Mucosa of gallbladder (tissue), 1 donor: ENCODE measurements at regions not wholly inside any gene's neighbourhood (a gene's known extent, or its start where the extent isn't known, plus 50 kb on each side); places are given as distances from the start of the nearest gene placed in this dataset.
A peak's percentile ranks its signal among the peaks of the same experiment; 100 is the strongest.
"Not testable (repeated sequence)": the region's sequence is repeated elsewhere in the genome, so short reads cannot be mapped to it uniquely, and the experiment has no call there.

ENCODE experiments used
- DNase-seq: peaks from one replicate; pipeline ENCODE4 v3.0.0-alpha.2; 2020; ENCODE audit warnings: low spot score
- donor health status: DM: no; HTN: no; CAD: no.

GRCh38 chr1:143778178-143778577 is 193.6 kb downstream of the FAM72C start:
- not testable (repeated sequence) for DNase-seq

- DNase-seq, result not testable (repeated sequence)
Measured at GRCh38 chr1:143764831-143765230, 207.0 kb downstream of the FAM72C start.

- not testable (repeated sequence) for DNase-seq
Measured at GRCh38 chr1:143760366-143760765, 211.4 kb downstream of the FAM72C start.

- DNase-seq, result peak; percentile 82
Measured at GRCh38 chr1:143755961-143756360, 215.8 kb downstream of the FAM72C start.

GRCh38 chr1:143748906-143749305 is 222.9 kb downstream of the FAM72C start:
- no peak for DNase-seq

- no peak for DNase-seq
Measured at GRCh38 chr1:143736562-143736961, 235.2 kb downstream of the FAM72C start.

- DNase-seq, result no peak
Measured at GRCh38 chr1:143735764-143736461, 235.9 kb downstream of the FAM72C start.

GRCh38 chr1:143734261-143734660 is 237.5 kb downstream of the FAM72C start:
- DNase-seq, result not testable (repeated sequence)

GRCh38 chr1:143730890-143731289 is 240.9 kb downstream of the FAM72C start:
- not testable (repeated sequence) for DNase-seq

- peak; percentile 17 for DNase-seq
Measured at GRCh38 chr1:143729449-143730111, 242.2 kb downstream of the FAM72C start.

GRCh38 chr1:143728802-143729448 is 242.9 kb downstream of the FAM72C start:
- DNase-seq, result not testable (repeated sequence)

- no peak for DNase-seq
Measured at GRCh38 chr1:143727263-143727662, 244.5 kb downstream of the FAM72C start.

- DNase-seq, result no peak
Measured at GRCh38 chr1:143721024-143721373, 250.8 kb downstream of the FAM72C start.

- peak; percentile 38 for DNase-seq
Measured at GRCh38 chr1:143720087-143721023, 251.4 kb downstream of the FAM72C start.

- no peak for DNase-seq
Measured at GRCh38 chr1:143718524-143718923, 253.3 kb downstream of the FAM72C start.

- DNase-seq, result no peak
Measured at GRCh38 chr1:143718021-143718420, 253.8 kb downstream of the FAM72C start.

GRCh38 chr1:143717434-143717833 is 254.4 kb downstream of the FAM72C start:
- DNase-seq, result no peak

GRCh38 chr1:143714913-143715312 is 256.9 kb downstream of the FAM72C start:
- not testable (repeated sequence) for DNase-seq

- peak; percentile 28 for DNase-seq
Measured at GRCh38 chr1:143709606-143710259, 262.1 kb downstream of the FAM72C start.

GRCh38 chr1:143702739-143703138 is 269.0 kb downstream of the FAM72C start:
- DNase-seq, result not testable (repeated sequence)

GRCh38 chr1:143699731-143700130 is 272.1 kb downstream of the FAM72C start:
- no peak for DNase-seq
